ENCODE measurements at regions not wholly inside any gene's neighbourhood (a gene's known extent, or its start where the extent isn't known, plus 50 kb on each side); places are given as distances from the start of the nearest gene placed in this dataset.

GRCh38 chr2:122358729-122359128 is 603.3 kb downstream of the TSN start:
- TF ChIP-seq POLR2A (IDR thresholded peaks at IDR 0.05) = no peak
- no peak for TF ChIP-seq CTCF (IDR thresholded peaks at IDR 0.05)

All from esophagus squamous epithelium (tissue), 4 donors.